22Rv1 (cell line): ENCODE measurements at regions not wholly inside any gene's neighbourhood (a gene's known extent, or its start where the extent isn't known, plus 50 kb on each side); places are given as distances from the start of the nearest gene placed in this dataset.

Source experiments
- H3K27ac ChIP-seq: fragments of 450-650 bp; 2 replicates; pipeline ENCODE4 v1.5.1; 2017
- ZFX ChIP-seq: fragments of 450-650 bp; IDR thresholded peaks from 2 replicates; pipeline ENCODE4 v1.6.1; 2017; ENCODE audit warnings: antibody characterized with exemption, borderline replicate concordance
- TF ChIP-seq, protein P1 (sequence below): fragments of 450-650 bp; IDR thresholded peaks from 2 replicates; pipeline ENCODE4 v1.5.1; 2017; ENCODE audit warnings: mild to moderate bottlenecking

DNA sequence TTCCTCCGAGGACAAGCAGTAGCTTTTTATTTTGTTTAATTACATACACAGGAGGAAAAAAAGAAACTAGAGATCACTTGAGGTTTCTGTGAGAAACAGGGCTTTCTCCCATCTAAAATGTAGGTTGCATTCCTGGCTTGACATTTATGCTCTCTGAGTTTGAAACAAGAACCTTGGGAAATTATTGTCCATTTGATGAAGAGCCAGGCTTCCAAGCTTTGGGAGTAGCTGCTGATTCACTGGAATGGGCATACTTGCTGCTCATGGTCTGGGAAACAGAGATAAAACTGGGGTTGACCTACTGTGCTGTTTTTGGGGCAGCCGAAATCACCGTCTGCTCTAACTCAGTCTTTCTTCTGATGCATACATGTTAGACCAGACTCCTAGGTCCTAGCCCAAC, 165.4 kb downstream of the MIS18A start:
- TF ChIP-seq ZFX, result no peak
- TF ChIP-seq, protein P1, sequence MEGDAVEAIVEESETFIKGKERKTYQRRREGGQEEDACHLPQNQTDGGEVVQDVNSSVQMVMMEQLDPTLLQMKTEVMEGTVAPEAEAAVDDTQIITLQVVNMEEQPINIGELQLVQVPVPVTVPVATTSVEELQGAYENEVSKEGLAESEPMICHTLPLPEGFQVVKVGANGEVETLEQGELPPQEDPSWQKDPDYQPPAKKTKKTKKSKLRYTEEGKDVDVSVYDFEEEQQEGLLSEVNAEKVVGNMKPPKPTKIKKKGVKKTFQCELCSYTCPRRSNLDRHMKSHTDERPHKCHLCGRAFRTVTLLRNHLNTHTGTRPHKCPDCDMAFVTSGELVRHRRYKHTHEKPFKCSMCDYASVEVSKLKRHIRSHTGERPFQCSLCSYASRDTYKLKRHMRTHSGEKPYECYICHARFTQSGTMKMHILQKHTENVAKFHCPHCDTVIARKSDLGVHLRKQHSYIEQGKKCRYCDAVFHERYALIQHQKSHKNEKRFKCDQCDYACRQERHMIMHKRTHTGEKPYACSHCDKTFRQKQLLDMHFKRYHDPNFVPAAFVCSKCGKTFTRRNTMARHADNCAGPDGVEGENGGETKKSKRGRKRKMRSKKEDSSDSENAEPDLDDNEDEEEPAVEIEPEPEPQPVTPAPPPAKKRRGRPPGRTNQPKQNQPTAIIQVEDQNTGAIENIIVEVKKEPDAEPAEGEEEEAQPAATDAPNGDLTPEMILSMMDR, result no peak
- H3K27ac ChIP-seq, result no peak overlapping the region

DNA sequence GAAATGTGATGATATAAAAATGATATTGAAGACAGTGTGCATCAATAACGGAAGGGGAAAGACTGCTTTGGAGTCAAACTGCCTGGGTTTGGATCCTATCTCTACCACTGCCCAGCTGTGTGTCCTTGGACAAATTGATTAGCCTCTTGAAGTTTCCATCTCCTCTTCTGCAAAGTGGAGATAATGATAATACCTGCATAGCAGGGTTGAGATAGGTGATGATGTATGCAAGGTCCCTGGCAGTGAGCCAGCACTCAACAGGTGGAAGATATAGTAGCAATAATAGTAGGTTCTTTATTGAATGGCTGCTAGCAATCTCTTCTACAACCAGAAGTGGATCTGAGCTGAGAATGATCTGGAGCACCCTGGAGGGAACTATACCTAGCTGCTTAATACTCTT, 166.7 kb downstream of the MIS18A start:
- H3K27ac ChIP-seq, result no peak overlapping the region

DNA sequence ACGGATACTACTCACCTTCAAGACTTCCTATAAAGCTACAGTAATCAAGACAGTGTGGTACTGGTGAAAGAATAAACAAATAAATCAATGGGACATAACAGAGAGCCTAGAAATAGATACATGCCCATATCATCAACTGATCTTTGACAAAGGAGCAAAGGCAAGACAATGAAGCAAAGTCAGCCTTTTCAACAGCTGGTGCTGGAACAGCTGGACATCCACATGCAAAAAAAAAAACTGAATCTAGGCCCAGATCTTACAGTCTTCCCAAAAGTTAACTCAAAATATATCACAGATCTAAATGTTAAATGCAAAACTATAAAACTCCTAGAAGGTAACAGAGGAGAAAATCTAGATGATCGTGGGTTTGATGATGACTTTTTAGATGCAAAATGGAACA, 170.3 kb downstream of the MIS18A start:
- no peak for TF ChIP-seq ZFX
- TF ChIP-seq, protein P1, result no peak
- H3K27ac ChIP-seq, result no peak overlapping the region

More for the DNA sequence above, 166.7 kb downstream of the MIS18A start:
- TF ChIP-seq, protein P1, result no peak
- TF ChIP-seq ZFX, result no peak

DNA sequence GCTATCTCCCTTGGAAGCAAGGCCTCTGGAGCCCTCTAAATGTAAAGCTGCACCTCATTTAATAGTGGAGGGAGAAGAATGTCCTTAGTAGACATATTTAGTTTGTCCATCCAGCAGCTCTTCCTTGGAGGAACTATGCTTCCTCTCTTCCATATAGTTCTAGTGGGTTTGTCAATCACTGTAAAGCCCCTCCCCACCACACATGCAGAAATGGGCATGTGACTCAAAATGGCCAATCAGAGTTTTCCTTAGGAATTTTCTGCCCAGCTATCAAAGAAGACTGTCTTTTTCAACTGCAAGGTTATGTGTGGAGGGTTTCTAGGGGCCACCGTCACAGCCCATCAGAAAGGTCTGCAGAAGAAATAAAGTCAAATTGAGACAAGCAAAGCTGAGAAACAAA, 175.5 kb downstream of the MIS18A start:
- H3K27ac ChIP-seq, result no peak overlapping the region
- no peak for TF ChIP-seq ZFX

DNA sequence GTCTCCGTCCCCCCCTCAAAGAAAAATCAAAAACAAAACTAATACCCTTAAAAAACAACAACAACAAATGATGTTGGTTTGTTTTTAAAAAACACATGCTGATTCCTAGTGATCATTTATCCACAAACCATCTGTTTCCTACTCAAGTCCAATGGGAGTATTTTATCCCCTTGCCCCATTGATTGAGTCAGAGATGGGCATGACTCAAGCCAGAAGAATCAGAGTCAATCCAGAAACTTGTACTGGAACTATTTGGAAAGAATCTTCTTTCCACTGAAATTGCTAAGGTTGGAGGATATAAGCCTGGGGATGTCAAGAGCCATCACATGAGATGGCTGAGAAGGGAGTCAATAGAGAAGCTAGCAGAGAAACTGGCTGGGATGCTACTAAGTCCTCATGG, 176.4 kb downstream of the MIS18A start:
- TF ChIP-seq, protein P1, result no peak
- no peak for TF ChIP-seq ZFX
- no peak overlapping the region for H3K27ac ChIP-seq

DNA sequence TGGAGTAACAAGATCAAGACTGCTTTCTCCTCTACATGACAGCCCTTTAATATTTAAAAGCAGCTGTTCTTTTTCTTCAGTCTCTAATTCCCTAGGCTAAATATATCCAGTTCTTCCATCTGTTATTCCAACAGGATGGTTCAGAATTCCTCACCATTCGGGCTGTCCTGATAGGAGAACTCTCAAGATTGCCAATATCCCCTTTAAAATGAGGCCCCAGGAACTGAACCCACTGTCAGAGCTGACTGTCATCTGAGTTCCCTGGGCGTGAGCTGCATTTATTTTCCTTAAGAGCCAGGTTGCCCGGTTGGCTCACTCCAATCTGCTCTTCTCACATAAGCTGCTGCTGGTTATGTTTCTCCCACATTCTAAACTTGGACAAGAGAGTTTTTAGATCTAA, 177.6 kb downstream of the MIS18A start:
- no peak overlapping the region for H3K27ac ChIP-seq
- TF ChIP-seq ZFX, result no peak
- TF ChIP-seq, protein P1, result no peak

DNA sequence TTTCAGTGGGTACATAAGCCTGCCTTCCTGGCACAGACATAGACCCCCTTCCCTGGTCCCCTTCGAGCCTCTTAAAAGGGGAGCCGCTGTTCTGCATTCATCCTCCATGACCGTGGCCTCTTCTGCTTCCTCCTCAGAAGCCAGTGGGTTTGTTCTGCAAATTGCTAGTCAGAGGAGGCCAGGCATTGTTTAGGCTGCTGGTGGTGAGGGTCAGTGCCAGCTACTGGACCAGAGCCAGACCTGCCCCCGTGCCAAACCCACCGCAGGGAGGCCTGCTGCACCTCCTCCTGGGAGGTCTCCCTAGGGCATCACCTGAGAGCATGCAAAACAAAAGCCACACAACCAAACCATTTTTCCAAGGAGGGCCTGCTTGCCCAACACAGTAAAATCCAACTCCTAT, 178.4 kb downstream of the MIS18A start:
- TF ChIP-seq, protein P1, result no peak
- no peak for TF ChIP-seq ZFX
- no peak overlapping the region for H3K27ac ChIP-seq

DNA sequence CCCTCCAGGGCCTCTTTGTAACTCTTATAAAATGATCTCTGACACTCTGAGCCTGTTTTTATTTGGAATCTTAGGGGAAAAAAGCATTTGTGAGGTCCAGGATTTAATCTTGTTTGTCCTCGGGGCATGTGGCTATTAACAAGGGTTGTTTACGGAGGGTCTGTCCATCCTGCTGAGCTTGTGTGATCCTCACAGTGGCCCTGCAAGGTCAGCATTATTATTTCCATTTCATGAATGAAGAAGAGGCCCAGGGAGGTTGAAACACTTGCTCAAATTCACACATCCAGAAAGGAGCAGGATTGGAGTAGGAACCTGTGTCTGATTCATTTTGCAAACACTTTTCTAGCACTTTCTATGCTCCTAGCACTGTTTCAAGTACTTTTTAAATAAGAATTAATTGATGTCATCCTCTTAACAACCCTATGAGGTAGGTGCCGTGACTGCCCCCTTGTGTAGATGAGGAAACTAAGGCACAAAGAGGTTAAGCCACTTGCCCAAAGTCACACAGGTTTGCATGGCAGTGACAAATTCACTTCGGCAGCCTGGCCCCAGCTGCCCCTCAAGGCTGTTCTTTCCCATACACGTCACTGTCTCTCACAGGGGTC, 178.9 kb downstream of the MIS18A start:
- H3K27ac ChIP-seq, result no peak overlapping the region
- TF ChIP-seq, protein P1, result 0 out of 2 replicates have a peak, but pooled peaks have one; percentile 5
- no peak for TF ChIP-seq ZFX
